IMR-90 (cell line): ENCODE measurements at regions not wholly inside any gene's neighbourhood (a gene's known extent, or its start where the extent isn't known, plus 50 kb on each side); places are given as distances from the start of the nearest gene placed in this dataset.

Experiments
- ATAC-seq: fragments of 200-7000 bp; cut with Tn5 transposase; 2 replicates; pipeline ENCODE4 v1.9.1; 2020; ENCODE audit warnings: low read depth, mild to moderate bottlenecking, moderate library complexity
- BruUV-seq: library from RNA; stranded (reverse); fragments of 400-500 nt; replicated peaks from 2 replicates; lab custom pipeline; 2021; lab: Mats Ljungman, UMichigan
- CTCF ChIA-PET: fragments of 300-600 bp; formaldehyde crosslinking; extraction: SDS; loops from one replicate; lab custom pipeline; 2021; ENCODE audit warnings: antibody characterized with exemption; lab: Yijun Ruan, JAX
- POLR2A ChIA-PET: fragments of 300-600 bp; sonication (Branson Sonifier 250); formaldehyde crosslinking; loops from one replicate; lab custom pipeline; 2022; ENCODE audit warnings: antibody characterized with exemption; ENCODE audit not compliant: unreplicated experiment; lab: Charles Lee
- DNase-seq: peaks from one replicate; pipeline ENCODE4 v3.0.0; 2013
- H2AFZ ChIP-seq: replicated peaks from 2 replicates; pipeline ENCODE3; 2013; ENCODE audit warnings: low read length, mild to moderate bottlenecking; ENCODE audit not compliant: poor library complexity
- H2AK5ac ChIP-seq: 2 replicates; pipeline ENCODE4 v1.6.1; 2013; ENCODE audit warnings: low read depth, low read length, inconsistent platforms
- H2AK9ac ChIP-seq: replicated peaks from 2 replicates; pipeline ENCODE3; 2013; ENCODE audit warnings: mild to moderate bottlenecking, low read depth, low read length, moderate library complexity; ENCODE audit not compliant: poor library complexity
- H2BK120ac ChIP-seq: 2 replicates; pipeline ENCODE4 v1.6.1; 2013; ENCODE audit warnings: low read depth, low read length, inconsistent platforms
- H2BK15ac ChIP-seq: 3 replicates; pipeline ENCODE4 v1.6.1; 2013; ENCODE audit warnings: low read depth, low read length, inconsistent platforms
- H2BK20ac ChIP-seq: 2 replicates; pipeline ENCODE4 v1.6.1; 2013; ENCODE audit warnings: low read depth, mild to moderate bottlenecking, inconsistent platforms, low read length, moderate library complexity
- H2BK5ac ChIP-seq: 2 replicates; pipeline ENCODE4 v1.6.1; 2013; ENCODE audit warnings: mild to moderate bottlenecking, low read depth, low read length, inconsistent platforms; ENCODE audit not compliant: poor library complexity, severe bottlenecking
- H3K14ac ChIP-seq: replicated peaks from 2 replicates; pipeline ENCODE4 v1.6.1; 2013; ENCODE audit warnings: low read depth, low read length, inconsistent platforms
- H3K18ac ChIP-seq: 2 replicates; pipeline ENCODE4 v1.6.1; 2013; ENCODE audit warnings: low read depth, low read length, control low read depth
- H3K23ac ChIP-seq: 2 replicates; pipeline ENCODE4 v1.6.1; 2013; ENCODE audit warnings: low read depth, low read length, inconsistent platforms
- H3K27ac ChIP-seq: 2 replicates; pipeline ENCODE4 v1.5.1; 2013; ENCODE audit warnings: mild to moderate bottlenecking, control low read depth, low read length; ENCODE audit not compliant: insufficient read depth
- H3K27me3 ChIP-seq: 2 replicates; pipeline ENCODE4 v1.6.1; 2013; ENCODE audit warnings: low read length; ENCODE audit not compliant: control insufficient read depth, insufficient read depth
- H3K36me3 ChIP-seq: 2 replicates; pipeline ENCODE4 v1.6.1; 2013; ENCODE audit warnings: low read length, mixed read lengths; ENCODE audit not compliant: control insufficient read depth, insufficient read depth
- H3K4ac ChIP-seq: 2 replicates; pipeline ENCODE4 v1.6.1; 2013; ENCODE audit warnings: low read depth, low read length, inconsistent platforms
- H3K4me1 ChIP-seq: 2 replicates; pipeline ENCODE4 v1.6.1; 2013; ENCODE audit warnings: low read length, mixed read lengths; ENCODE audit not compliant: control insufficient read depth, insufficient read depth
- H3K4me2 ChIP-seq: 2 replicates; pipeline ENCODE4 v1.6.1; 2013; ENCODE audit warnings: low read depth, mild to moderate bottlenecking, control low read depth, low read length, moderate library complexity
- H3K4me3 ChIP-seq: 2 replicates; pipeline ENCODE4 v1.5.1; 2013; ENCODE audit warnings: low read depth, mild to moderate bottlenecking, control low read depth, low read length, moderate library complexity; ENCODE audit not compliant: insufficient read depth
- H3K56ac ChIP-seq: 2 replicates; pipeline ENCODE4 v1.6.1; 2013; ENCODE audit warnings: low read length, inconsistent platforms; ENCODE audit not compliant: insufficient read depth; ENCODE audit errors: extremely low read depth
- H3K79me1 ChIP-seq, 2 experiments: 2 replicates each; pipeline ENCODE4 v1.6.1; 2013; ENCODE audit warnings: low read length in 2 of 2, inconsistent platforms in 1 of 2, low read depth in 1 of 2
- H3K9ac ChIP-seq: 2 replicates; pipeline ENCODE4 v1.6.1; 2013; ENCODE audit warnings: low read depth, low read length, control low read depth
- H3K9me1 ChIP-seq: 2 replicates; pipeline ENCODE4 v1.6.1; 2013; ENCODE audit warnings: low read length, inconsistent platforms; ENCODE audit not compliant: insufficient read depth
- H3K9me3 ChIP-seq: 2 replicates; pipeline ENCODE4 v1.6.1; 2013; ENCODE audit warnings: low read length; ENCODE audit not compliant: control insufficient read depth, insufficient read depth
- H4K20me1 ChIP-seq: 2 replicates; pipeline ENCODE4 v1.6.1; 2013; ENCODE audit warnings: low read length, inconsistent platforms; ENCODE audit not compliant: insufficient read depth
- H4K5ac ChIP-seq: 2 replicates; pipeline ENCODE4 v1.6.1; 2013; ENCODE audit warnings: mild to moderate bottlenecking, low read depth, low read length, control low read depth
- H4K8ac ChIP-seq, 2 experiments: 2 replicates each; pipeline ENCODE4 v1.6.1; 2013; ENCODE audit warnings: low read depth in 2 of 2, low read length in 2 of 2, control low read depth in 1 of 2, inconsistent platforms in 1 of 2
- H4K91ac ChIP-seq: 2 replicates; pipeline ENCODE4 v1.6.1; 2013; ENCODE audit warnings: low read depth, low read length, inconsistent platforms; ENCODE audit not compliant: insufficient read depth
- BHLHE40 ChIP-seq: fragments of 150-350 bp; IDR thresholded peaks from 2 replicates; pipeline ENCODE4 v1.6.1; 2016; ENCODE audit warnings: mild to moderate bottlenecking, low read depth, low read length
- CEBPB ChIP-seq: IDR thresholded peaks from 2 replicates; pipeline ENCODE4 v1.6.1; 2012; ENCODE audit warnings: low read depth, low read length, improper control_type of control experiment
- CHD1 ChIP-seq: IDR thresholded peaks from 2 replicates; pipeline ENCODE4 v1.6.1; 2012; ENCODE audit warnings: low read depth, low read length, improper control_type of control experiment
- FOS ChIP-seq: fragments of 150-350 bp; IDR thresholded peaks from 2 replicates; pipeline ENCODE4 v1.6.1; 2016; ENCODE audit warnings: low read depth, low read length
- MAFK ChIP-seq: IDR thresholded peaks from 2 replicates; pipeline ENCODE4 v1.6.1; 2012; ENCODE audit warnings: low read depth, low read length, improper control_type of control experiment
- MAZ ChIP-seq: IDR thresholded peaks from 2 replicates; pipeline ENCODE4 v1.6.1; 2012; ENCODE audit warnings: low read depth, mild to moderate bottlenecking, low read length, improper control_type of control experiment, moderate library complexity, borderline replicate concordance
- MXI1 ChIP-seq: IDR thresholded peaks from 2 replicates; pipeline ENCODE4 v1.6.1; 2012; ENCODE audit warnings: low read depth, mild to moderate bottlenecking, low read length, moderate library complexity, borderline replicate concordance
- NFE2L2 ChIP-seq: fragments of 150-350 bp; IDR thresholded peaks from 2 replicates; pipeline ENCODE4 v1.6.1; 2016; ENCODE audit warnings: low read depth, mild to moderate bottlenecking, low read length
- POLR2A ChIP-seq: IDR thresholded peaks from 2 replicates; pipeline ENCODE4 v1.6.1; 2012; ENCODE audit warnings: mild to moderate bottlenecking, low read depth, low read length
- RAD21 ChIP-seq: IDR thresholded peaks from 2 replicates; pipeline ENCODE4 v1.6.1; 2012; ENCODE audit warnings: low read length, improper control_type of control experiment
- RCOR1 ChIP-seq: IDR thresholded peaks from 2 replicates; pipeline ENCODE4 v1.6.1; 2012; ENCODE audit warnings: mild to moderate bottlenecking, low read length, improper control_type of control experiment; ENCODE audit not compliant: insufficient replicate concordance
- RFX5 ChIP-seq: IDR thresholded peaks from 2 replicates; pipeline ENCODE4 v1.8.0; 2012; ENCODE audit warnings: low read depth, mild to moderate bottlenecking, low read length, moderate library complexity
- SMC3 ChIP-seq: fragments of 150-350 bp; IDR thresholded peaks from 2 replicates; pipeline ENCODE4 v1.6.1; 2016; ENCODE audit warnings: low read depth, mild to moderate bottlenecking, antibody characterized with exemption, low read length, moderate library complexity
- WGBS, 2 experiments: methylation state at CpG; one replicate each; pipeline versions ENCODE4 v1.1.5 to v1.1.7; 2013; ENCODE audit warnings: missing lambda C conversion rate in 2 of 2; ENCODE audit not compliant: insufficient read length in 1 of 2; ENCODE audit errors: extremely low coverage in 2 of 2; 5-methylcytosine and 5-hydroxymethylcytosine counted together
- dilution Hi-C: fragments of 300-500 bp; cut with HindIII; formaldehyde crosslinking; loops from one replicate; pipeline ENCODE4 v1.14.3; 2018; ENCODE audit warnings: low sequenced_read_pairs; ENCODE audit not compliant: unreplicated experiment
- in situ Hi-C: fragments of 300-500 bp; cut with MboI; formaldehyde crosslinking; loops from 3 replicates; pipeline ENCODE4 v1.14.3; 2019; ENCODE audit warnings: low sequenced_read_pairs, inconsistent platforms, mixed read lengths
- intact Hi-C: fragments of 100-400 bp; cut with micrococcal nuclease; formaldehyde crosslinking; loops from 2 replicates; pipeline ENCODE4 v1.10.0; 2022
- TF ChIP-seq, protein P1 (sequence below): fragments of 150-350 bp; IDR thresholded peaks from 2 replicates; pipeline ENCODE4 v1.6.1; 2017; ENCODE audit warnings: mild to moderate bottlenecking, antibody characterized with exemption, low read length, low read depth
- TF ChIP-seq, protein P2 (sequence below): fragments of 150-350 bp; IDR thresholded peaks from 2 replicates; pipeline ENCODE4 v1.6.1; 2016; ENCODE audit warnings: low read depth, mild to moderate bottlenecking, low read length, moderate library complexity, borderline replicate concordance
- TF ChIP-seq, protein P3 (sequence below): conservative IDR thresholded peaks from 2 replicates; pipeline ENCODE4 v1.5.1; 2012; ENCODE audit warnings: mild to moderate bottlenecking, low read depth, low read length, improper control_type of control experiment

DNA sequence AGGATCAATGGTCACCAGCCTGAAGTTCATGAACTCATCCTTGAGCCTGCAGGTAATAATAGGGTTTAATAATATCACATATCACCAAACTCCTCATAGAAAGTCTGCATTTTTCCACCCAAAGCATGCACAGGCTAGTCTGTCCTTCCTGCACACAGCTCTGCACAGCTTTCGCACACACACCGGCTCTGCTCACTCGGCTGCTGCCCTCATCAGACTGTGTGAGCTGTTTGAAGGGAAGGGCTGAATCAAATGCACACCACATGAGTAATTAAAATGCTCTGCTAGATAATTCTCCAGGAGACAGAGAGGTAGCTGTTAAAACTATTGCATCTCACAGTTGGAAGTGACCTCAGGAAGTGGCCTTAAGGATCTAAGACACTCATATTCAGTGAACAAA is 108.4 kb upstream of the YPEL5 start:
- Histone ChIP-seq H4K91ac (no peak overlapping the region), H3K9me3 (no peaks in the 10 kb centered on the region), H3K14ac (no peak overlapping the region), H2BK15ac (no peak overlapping the region), H2AK9ac (no peak overlapping the region), H4K8ac (no peak overlapping the region), H2BK20ac (no peak overlapping the region), H3K4me3 (no peak overlapping the region), H2AK5ac (no peak overlapping the region), H3K4me1 (no peaks in the 10 kb centered on the region), H3K9me1 (no peaks in the 10 kb centered on the region), H3K9ac (no peak overlapping the region), H3K27me3 (peaks cover 4% of the 10 kb centered on the region), H3K18ac (no peak overlapping the region), H2BK120ac (no peak overlapping the region), H3K36me3 (no peaks in the 10 kb centered on the region), H2AFZ (no peak overlapping the region), H3K27ac (no peak overlapping the region), H4K20me1 (no peaks in the 10 kb centered on the region), H3K4ac (no peak overlapping the region), H3K4me2 (no peak overlapping the region), H3K56ac (no peak overlapping the region), H2BK5ac (no peak overlapping the region), H4K5ac (no peak overlapping the region), H3K79me1 (no peaks in the 10 kb centered on the region), H3K23ac (no peak overlapping the region)
- in situ Hi-C loops, result no loop called here
- no CpG with 5 or more reads among the region's 3 CpGs for WGBS, 2 experiments
- dilution Hi-C loops, result no loop called here
- intact Hi-C loops, result no loop called here
- no peak for DNase-seq
- ChIA-PET CTCF (interaction anchor here (0.6 kb wide), 1 partner anchor 695 kb away, joined by 3 read pairs; no protein-coding TSS in a partner anchor), POLR2A (no interaction called here)
- no TSS peak for BruUV-seq
- TF ChIP-seq RCOR1, result no peak
- no peak for TF ChIP-seq RAD21
- no peak for TF ChIP-seq FOS
- TF ChIP-seq POLR2A, result no peak
- TF ChIP-seq SMC3, result no peak
- TF ChIP-seq RFX5, result no peak
- TF ChIP-seq BHLHE40, result no peak
- TF ChIP-seq, protein P1, sequence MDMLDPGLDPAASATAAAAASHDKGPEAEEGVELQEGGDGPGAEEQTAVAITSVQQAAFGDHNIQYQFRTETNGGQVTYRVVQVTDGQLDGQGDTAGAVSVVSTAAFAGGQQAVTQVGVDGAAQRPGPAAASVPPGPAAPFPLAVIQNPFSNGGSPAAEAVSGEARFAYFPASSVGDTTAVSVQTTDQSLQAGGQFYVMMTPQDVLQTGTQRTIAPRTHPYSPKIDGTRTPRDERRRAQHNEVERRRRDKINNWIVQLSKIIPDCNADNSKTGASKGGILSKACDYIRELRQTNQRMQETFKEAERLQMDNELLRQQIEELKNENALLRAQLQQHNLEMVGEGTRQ, result no peak
- no peak for TF ChIP-seq CHD1
- no peak for TF ChIP-seq MXI1
- no peak for TF ChIP-seq MAFK
- TF ChIP-seq, protein P2, sequence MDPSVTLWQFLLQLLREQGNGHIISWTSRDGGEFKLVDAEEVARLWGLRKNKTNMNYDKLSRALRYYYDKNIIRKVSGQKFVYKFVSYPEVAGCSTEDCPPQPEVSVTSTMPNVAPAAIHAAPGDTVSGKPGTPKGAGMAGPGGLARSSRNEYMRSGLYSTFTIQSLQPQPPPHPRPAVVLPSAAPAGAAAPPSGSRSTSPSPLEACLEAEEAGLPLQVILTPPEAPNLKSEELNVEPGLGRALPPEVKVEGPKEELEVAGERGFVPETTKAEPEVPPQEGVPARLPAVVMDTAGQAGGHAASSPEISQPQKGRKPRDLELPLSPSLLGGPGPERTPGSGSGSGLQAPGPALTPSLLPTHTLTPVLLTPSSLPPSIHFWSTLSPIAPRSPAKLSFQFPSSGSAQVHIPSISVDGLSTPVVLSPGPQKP, result no peak
- TF ChIP-seq, protein P3, sequence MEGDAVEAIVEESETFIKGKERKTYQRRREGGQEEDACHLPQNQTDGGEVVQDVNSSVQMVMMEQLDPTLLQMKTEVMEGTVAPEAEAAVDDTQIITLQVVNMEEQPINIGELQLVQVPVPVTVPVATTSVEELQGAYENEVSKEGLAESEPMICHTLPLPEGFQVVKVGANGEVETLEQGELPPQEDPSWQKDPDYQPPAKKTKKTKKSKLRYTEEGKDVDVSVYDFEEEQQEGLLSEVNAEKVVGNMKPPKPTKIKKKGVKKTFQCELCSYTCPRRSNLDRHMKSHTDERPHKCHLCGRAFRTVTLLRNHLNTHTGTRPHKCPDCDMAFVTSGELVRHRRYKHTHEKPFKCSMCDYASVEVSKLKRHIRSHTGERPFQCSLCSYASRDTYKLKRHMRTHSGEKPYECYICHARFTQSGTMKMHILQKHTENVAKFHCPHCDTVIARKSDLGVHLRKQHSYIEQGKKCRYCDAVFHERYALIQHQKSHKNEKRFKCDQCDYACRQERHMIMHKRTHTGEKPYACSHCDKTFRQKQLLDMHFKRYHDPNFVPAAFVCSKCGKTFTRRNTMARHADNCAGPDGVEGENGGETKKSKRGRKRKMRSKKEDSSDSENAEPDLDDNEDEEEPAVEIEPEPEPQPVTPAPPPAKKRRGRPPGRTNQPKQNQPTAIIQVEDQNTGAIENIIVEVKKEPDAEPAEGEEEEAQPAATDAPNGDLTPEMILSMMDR, result no peak
- no peak for TF ChIP-seq NFE2L2
- no peak for TF ChIP-seq CEBPB
- TF ChIP-seq MAZ, result no peak
- no peak for ATAC-seq
